Epithelial cell of esophagus (primary cell): ENCODE measurements at regions not wholly inside any gene's neighbourhood (a gene's known extent, or its start where the extent isn't known, plus 50 kb on each side); places are given as distances from the start of the nearest gene placed in this dataset.
"Not testable (repeated sequence)": the region's sequence is repeated elsewhere in the genome, so short reads cannot be mapped to it uniquely, and the experiment has no call there.

Source experiments
- DNase-seq: peaks from one replicate; pipeline ENCODE4 v3.0.0; 2010; ENCODE audit warnings: low read depth
- H3K4me3 ChIP-seq: 2 replicates; pipeline ENCODE4 v1.5.1; 2011; ENCODE audit warnings: mild to moderate bottlenecking, low read length, control low read depth
- TF ChIP-seq, protein P1 (sequence below): IDR thresholded peaks from 2 replicates; pipeline ENCODE4 v1.5.1; 2011; ENCODE audit warnings: low read depth, mild to moderate bottlenecking, low read length, control low read depth, inconsistent platforms; ENCODE audit not compliant: insufficient read depth; ENCODE audit errors: missing control alignments

DNA sequence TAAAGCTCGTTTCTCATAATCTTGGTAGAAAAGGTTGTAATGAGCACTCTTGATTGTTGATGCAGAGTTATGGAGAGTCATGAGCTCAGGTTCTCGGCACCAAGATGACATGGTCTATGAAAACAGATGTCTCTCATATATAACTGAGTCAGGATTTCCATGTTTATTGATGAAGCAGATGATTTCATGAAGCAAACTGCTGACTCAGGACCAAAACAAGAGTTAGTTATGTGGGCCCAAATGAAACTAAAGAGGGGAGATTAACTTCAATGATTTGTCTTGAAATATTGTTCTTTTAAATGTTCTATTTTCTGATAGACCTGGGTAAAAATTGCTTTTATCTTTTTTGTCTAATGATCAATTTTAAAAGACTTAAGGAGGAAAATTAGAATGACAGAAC, 258.6 kb upstream of the CTNND2 start:
- no peak overlapping the region for H3K4me3 ChIP-seq
- TF ChIP-seq, protein P1, sequence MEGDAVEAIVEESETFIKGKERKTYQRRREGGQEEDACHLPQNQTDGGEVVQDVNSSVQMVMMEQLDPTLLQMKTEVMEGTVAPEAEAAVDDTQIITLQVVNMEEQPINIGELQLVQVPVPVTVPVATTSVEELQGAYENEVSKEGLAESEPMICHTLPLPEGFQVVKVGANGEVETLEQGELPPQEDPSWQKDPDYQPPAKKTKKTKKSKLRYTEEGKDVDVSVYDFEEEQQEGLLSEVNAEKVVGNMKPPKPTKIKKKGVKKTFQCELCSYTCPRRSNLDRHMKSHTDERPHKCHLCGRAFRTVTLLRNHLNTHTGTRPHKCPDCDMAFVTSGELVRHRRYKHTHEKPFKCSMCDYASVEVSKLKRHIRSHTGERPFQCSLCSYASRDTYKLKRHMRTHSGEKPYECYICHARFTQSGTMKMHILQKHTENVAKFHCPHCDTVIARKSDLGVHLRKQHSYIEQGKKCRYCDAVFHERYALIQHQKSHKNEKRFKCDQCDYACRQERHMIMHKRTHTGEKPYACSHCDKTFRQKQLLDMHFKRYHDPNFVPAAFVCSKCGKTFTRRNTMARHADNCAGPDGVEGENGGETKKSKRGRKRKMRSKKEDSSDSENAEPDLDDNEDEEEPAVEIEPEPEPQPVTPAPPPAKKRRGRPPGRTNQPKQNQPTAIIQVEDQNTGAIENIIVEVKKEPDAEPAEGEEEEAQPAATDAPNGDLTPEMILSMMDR: no peak
- no peak for DNase-seq

DNA sequence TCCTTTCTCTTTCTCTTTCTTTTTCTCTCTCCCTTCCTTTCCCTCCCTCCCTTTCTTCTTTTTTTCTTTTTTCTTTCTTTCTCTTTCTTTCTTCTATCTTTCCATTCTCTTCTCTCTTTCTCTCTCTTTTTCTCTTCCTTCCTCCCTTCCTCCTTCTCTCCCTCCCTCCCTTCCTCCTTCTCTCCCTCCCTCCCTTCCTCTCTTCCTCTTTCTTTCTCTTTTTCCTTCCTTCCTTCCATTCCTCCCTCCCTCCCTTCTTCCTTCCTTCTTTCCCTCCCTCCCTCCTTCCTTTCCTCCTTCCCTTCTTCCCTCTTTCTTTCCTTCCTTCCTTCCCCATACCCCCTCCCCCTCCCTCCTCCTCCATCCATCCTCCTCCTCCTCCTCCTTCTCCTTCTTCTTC, 243.3 kb upstream of the CTNND2 start:
- H3K4me3 ChIP-seq: no peak overlapping the region
- TF ChIP-seq, protein P1: no peak
- no peak for DNase-seq

DNA sequence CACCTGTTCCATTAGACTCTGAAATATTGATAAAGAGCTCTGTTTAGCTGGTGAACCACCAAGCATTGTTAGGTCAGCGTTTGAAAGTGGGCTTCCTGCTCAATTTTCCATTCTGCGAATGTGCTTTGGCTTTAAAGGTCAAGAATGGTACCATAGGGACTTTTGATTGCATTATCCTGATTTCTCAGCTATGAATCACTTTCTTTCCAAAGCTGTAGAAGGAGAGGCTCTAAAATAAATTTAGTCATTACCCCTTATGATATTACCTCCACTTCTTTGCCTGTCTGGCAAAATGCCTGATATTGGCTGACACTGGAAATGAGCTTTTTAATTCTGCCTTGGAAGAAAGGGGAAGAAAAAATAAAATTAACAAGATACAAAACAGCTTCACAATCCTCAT, 237.2 kb upstream of the CTNND2 start:
- TF ChIP-seq, protein P1: no peak
- no peak overlapping the region for H3K4me3 ChIP-seq
- peak; percentile 34 for DNase-seq

DNA sequence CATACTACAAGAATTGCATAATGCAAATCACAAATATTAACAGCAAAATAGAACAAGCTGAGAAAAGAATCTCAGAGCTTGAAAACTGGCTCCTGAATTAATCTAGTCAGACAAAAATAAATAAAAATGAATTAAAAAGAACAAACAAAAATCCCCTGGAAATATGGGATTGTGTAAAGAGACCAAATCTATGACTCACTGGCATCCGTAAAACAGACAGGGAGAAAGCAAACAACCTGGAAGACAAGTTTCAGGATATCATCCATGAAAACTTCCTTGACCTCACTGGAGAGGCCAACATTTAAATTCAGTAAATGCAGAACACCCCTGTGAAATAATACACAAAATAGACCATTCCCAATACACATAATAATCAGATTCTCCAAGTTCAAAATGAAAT, 229.3 kb upstream of the CTNND2 start:
- peak; percentile 39 for DNase-seq
- H3K4me3 ChIP-seq: no peak overlapping the region
- TF ChIP-seq, protein P1: no peak

DNA sequence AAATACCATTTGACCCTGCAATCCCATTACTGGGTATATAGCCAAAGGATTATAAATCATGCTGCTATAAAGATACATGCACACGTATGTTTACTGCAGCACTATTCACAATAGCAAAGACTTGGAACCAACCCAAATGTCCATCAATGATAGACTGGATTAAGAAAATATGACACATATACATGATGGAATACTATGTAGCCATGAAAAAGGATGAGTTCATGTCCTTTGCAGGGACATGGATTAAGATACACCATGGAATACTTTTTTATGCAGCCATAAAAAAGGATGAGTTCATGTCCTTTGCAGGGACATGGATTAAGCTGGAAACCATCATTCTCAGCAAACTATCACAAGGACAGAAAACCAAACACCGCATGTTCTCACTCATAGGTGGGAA, 226.8 kb upstream of the CTNND2 start:
- not testable (repeated sequence) for DNase-seq, H3K4me3 ChIP-seq

DNA sequence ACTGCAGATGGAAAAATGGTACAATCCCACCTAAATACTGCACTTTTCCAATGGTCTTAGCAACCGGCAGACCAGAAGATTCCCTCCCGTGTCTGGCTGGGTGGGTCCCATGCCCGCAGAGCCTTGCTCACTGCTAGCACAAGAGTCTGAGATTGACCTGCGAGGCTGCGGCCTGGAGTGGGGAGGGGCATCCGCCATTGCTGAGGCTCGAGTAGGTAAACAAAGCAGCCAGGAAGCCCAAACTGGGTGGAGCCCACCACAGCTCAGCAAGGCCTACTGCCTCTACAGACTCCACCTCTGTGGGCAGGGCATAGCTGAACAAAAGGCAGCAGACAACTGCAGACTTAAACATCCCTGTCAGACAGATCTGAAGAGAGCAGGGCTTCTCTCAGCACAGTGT, 221.6 kb upstream of the CTNND2 start:
- TF ChIP-seq, protein P1: no peak
- no peak for DNase-seq
- no peak overlapping the region for H3K4me3 ChIP-seq

DNA sequence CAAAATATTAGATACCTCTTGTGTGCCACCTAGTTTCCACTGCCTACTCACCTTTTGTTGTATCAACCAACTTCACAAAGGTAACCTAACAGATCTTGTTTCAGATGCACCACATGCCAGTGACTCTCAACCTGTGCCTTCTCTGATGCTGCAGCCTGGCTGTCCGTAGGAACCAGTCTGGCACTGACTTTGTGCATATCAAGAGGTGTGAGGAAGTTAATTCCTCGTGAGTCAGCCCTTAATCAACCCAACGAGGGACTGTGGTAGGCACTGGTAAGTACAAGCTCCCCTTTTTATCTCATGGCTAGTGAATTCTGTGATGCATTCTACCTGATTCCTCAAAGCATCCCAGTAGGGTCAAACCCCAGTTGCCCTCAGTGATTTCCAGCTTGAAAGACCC, 215.4 kb upstream of the CTNND2 start:
- DNase-seq: peak; percentile 55
- no peak overlapping the region for H3K4me3 ChIP-seq
- TF ChIP-seq, protein P1: no peak

DNA sequence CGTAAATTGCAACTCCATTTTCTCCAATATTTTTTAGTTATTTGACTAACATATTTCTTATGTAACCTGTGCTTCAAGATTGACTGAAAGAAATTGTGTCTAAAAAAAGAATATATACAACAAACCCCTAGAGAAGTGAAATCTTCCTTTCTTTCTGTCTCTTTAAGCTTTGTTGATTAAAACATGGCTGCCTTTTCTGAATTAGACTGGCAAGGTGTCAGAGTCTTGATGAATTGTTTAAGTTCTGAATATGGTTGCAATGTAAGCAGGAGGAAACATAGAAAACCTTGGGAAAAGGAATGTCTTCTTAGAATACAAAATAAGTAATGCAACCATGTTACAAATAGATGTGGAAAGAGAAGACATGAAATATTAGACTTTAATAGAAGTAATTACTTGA, 209.8 kb upstream of the CTNND2 start:
- no peak overlapping the region for H3K4me3 ChIP-seq
- TF ChIP-seq, protein P1: no peak
- DNase-seq: no peak
